ENCODE measurements at regions not wholly inside any gene's neighbourhood (a gene's known extent, or its start where the extent isn't known, plus 50 kb on each side); places are given as distances from the start of the nearest gene placed in this dataset.

GRCh38 chr12:19856389-19856788, 417.1 kb downstream of the AEBP2 start:
- TF ChIP-seq PRDM15 (CRISPR knock-in tag; IDR thresholded peaks at IDR 0.05) (no peak), CTCF (IDR thresholded peaks at IDR 0.05) (no peak), FOXJ3 (CRISPR knock-in tag; IDR thresholded peaks at IDR 0.05; ENCODE audit: borderline replicate concordance) (no peak), E2F5 (CRISPR knock-in tag; IDR thresholded peaks at IDR 0.05) (no peak), ZNF138 (CRISPR knock-in tag; conservative IDR thresholded peaks at IDR 0.05) (no peak), USF2 (CRISPR knock-in tag; IDR thresholded peaks at IDR 0.05) (no peak), ZNF512 (CRISPR knock-in tag; IDR thresholded peaks at IDR 0.05; ENCODE audit: borderline replicate concordance) (no peak)
